ENCODE measurements at regions not wholly inside any gene's neighbourhood (a gene's known extent, or its start where the extent isn't known, plus 50 kb on each side); places are given as distances from the start of the nearest gene placed in this dataset.
A peak's percentile ranks its signal among the peaks of the same experiment; 100 is the strongest.
"Not testable (repeated sequence)": the region's sequence is repeated elsewhere in the genome, so short reads cannot be mapped to it uniquely, and the experiment has no call there.

GRCh38 chr3:190995156-190995555 is 132.7 kb upstream of the GMNC start:
- no peaks in the 10 kb centered on the region for H3K4me1 ChIP-seq
- H3K36me3 ChIP-seq (replicated peaks): no peaks in the 10 kb centered on the region
- in situ Hi-C loops (cut with MboI; ENCODE audit: low sequenced_read_pairs): no loop called here
- no peaks in the 10 kb centered on the region for H3K9me3 ChIP-seq
- H3K27me3 ChIP-seq (ENCODE audit: low read depth): no peaks in the 10 kb centered on the region
- no peak for DNase-seq (ENCODE audit: low spot score in 2 of 2)
- H3K4me3 ChIP-seq: no peak overlapping the region

DNA sequence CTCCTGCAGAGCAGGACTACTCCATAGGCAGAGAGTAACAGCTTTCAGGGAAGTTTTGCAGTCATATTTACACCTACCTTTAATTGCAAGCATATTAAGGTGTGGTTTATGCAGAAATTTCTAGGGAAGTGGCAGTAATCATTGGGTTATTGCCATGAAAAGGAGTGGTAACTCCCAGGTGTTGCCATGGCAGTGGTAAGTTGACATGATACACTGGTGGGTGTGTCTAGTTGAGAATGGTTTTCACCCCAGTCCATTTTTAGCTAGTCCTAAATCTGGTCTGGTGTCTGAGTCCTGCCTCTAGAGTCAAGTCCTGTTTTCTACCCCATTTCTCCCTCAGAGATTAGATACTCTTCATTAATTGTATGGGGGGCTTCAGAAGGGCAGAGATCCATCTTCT is 128.4 kb upstream of the GMNC start:
- DNase-seq (ENCODE audit: low spot score in 2 of 2): no peak
- in situ Hi-C loops (cut with MboI; ENCODE audit: low sequenced_read_pairs): no loop called here

GRCh38 chr3:190989218-190989617 is 126.7 kb upstream of the GMNC start:
- Histone ChIP-seq H3K36me3 (replicated peaks) (no peaks in the 10 kb centered on the region), H3K4me1 (no peaks in the 10 kb centered on the region), H3K9me3 (no peaks in the 10 kb centered on the region), H3K27me3 (ENCODE audit: low read depth) (no peaks in the 10 kb centered on the region), H3K4me3 (no peak overlapping the region)
- in situ Hi-C loops (cut with MboI; ENCODE audit: low sequenced_read_pairs): no loop called here
- no peak for DNase-seq (ENCODE audit: low spot score in 2 of 2)

More for the DNA sequence above, 128.4 kb upstream of the GMNC start:
- Histone ChIP-seq H3K4me3 (no peak overlapping the region), H3K36me3 (replicated peaks) (no peaks in the 10 kb centered on the region), H3K9me3 (no peaks in the 10 kb centered on the region), H3K4me1 (no peaks in the 10 kb centered on the region), H3K27me3 (ENCODE audit: low read depth) (no peaks in the 10 kb centered on the region)

DNA sequence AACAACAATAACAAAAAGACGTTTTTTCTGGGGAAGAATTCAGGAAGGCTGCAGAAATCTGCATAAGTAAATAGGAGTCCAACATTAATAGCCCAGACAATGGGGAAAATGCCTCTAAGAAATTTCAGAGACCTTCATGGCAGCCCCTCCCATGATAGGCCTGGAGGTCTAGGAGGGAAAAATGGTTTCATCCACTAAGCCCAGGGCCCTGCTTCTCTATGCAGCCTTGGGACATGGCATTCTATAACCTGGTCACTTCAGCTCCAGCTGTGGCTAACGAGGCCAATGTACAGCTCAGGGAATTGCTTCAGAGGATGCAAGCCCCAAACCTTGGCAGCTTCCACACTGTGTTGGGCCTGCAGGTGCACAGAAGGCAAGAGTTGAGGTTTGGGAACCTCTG is 125.6 kb upstream of the GMNC start:
- in situ Hi-C loops (cut with MboI; ENCODE audit: low sequenced_read_pairs): no loop called here
- no peaks in the 10 kb centered on the region for H3K36me3 ChIP-seq (replicated peaks)
- no peak overlapping the region for H3K4me3 ChIP-seq
- no peaks in the 10 kb centered on the region for H3K4me1 ChIP-seq
- no peaks in the 10 kb centered on the region for H3K9me3 ChIP-seq
- DNase-seq (ENCODE audit: low spot score in 2 of 2): no peak
- H3K27me3 ChIP-seq (ENCODE audit: low read depth): no peaks in the 10 kb centered on the region

GRCh38 chr3:190984502-190985244 is 122.2 kb upstream of the GMNC start:
- no peaks in the 10 kb centered on the region for H3K9me3 ChIP-seq
- no peaks in the 10 kb centered on the region for H3K36me3 ChIP-seq (replicated peaks)
- DNase-seq (ENCODE audit: low spot score in 2 of 2): no peak
- in situ Hi-C loops (cut with MboI; ENCODE audit: low sequenced_read_pairs): no loop called here
- H3K27me3 ChIP-seq (ENCODE audit: low read depth): no peaks in the 10 kb centered on the region
- H3K4me1 ChIP-seq: no peaks in the 10 kb centered on the region
- no peak overlapping the region for H3K4me3 ChIP-seq

DNA sequence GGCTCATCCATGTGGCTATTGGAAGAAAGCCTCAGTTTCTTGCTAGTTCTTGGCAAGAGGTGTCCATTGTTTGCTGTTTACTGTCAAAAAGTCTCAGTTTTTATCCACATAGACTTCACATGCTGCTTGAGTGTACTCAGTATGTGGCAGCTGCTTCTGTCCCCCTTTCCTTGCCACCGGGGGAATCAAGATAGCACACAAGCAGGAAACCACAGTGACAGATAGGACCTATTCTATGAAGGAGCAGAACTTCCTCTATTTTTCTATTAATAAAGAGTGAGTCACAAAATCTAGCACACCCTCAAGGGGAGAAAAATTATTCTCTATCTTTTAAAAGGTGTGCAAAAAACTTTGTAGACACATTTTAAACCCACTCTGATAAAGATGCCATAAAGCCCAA is 121.4 kb upstream of the GMNC start:
- in situ Hi-C loops (cut with MboI; ENCODE audit: low sequenced_read_pairs): no loop called here
- Histone ChIP-seq H3K9me3 (no peaks in the 10 kb centered on the region), H3K36me3 (replicated peaks) (no peaks in the 10 kb centered on the region), H3K4me3 (no peak overlapping the region), H3K4me1 (no peaks in the 10 kb centered on the region), H3K27me3 (ENCODE audit: low read depth) (no peaks in the 10 kb centered on the region)
- no peak for DNase-seq (ENCODE audit: low spot score in 2 of 2)

- Histone ChIP-seq H3K9me3 (no peaks in the 10 kb centered on the region), H3K27me3 (ENCODE audit: low read depth) (no peaks in the 10 kb centered on the region), H3K36me3 (replicated peaks) (no peaks in the 10 kb centered on the region), H3K4me1 (no peaks in the 10 kb centered on the region), H3K4me3 (no peak overlapping the region)
- DNase-seq (ENCODE audit: low spot score in 2 of 2): peak in 1 of 2 experiments; percentile 64
- in situ Hi-C loops (cut with MboI; ENCODE audit: low sequenced_read_pairs): no loop called here
These were observed 111.3 kb upstream of the GMNC start for GRCh38 chr3:190973771-190974170.

DNA sequence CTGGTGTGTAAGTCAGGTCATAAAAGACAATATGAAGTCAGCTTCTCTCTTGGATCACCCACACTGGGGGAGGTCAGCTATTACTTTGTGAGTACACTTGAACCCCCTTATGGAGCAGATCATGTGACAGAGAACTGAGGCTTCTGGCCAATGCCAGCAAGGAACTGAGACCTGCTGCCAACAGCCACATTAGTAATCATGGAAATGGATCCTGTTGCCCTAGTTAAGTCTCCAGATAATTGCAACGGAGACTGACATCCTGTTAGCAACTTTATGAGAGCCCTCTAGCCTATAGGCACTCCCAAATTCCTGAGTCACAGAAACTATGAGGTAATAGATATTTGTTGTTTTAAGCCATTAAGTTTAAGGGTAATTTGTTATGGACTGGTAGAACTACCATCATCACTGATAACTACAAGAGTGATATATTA is 110.4 kb upstream of the GMNC start:
- H3K36me3 ChIP-seq (replicated peaks): no peaks in the 10 kb centered on the region
- no peaks in the 10 kb centered on the region for H3K4me1 ChIP-seq
- in situ Hi-C loops (cut with MboI; ENCODE audit: low sequenced_read_pairs): no loop called here
- no peak for DNase-seq (ENCODE audit: low spot score in 2 of 2)
- H3K27me3 ChIP-seq (ENCODE audit: low read depth): no peaks in the 10 kb centered on the region
- no peaks in the 10 kb centered on the region for H3K9me3 ChIP-seq
- H3K4me3 ChIP-seq: no peak overlapping the region

DNA sequence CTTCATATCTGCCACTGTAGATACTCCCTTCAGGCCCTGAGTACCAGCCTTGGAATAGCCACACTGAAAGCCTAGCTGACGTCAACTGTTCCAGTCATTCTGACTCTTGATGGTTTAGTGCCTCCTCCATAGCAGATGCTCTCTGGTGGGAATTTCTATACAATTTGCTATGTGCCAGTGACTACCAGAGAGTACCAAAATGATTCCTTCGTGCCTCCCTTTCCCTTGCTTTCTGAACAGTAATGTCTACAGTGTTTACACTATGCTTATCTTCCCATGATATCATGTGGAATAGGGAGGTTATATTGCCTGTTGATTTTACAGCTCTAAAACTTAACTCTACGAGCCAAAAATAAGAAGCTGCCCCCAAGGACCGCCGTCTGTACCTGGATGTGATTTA is 109.7 kb upstream of the GMNC start:
- Histone ChIP-seq H3K4me1 (no peaks in the 10 kb centered on the region), H3K9me3 (no peaks in the 10 kb centered on the region), H3K27me3 (ENCODE audit: low read depth) (no peaks in the 10 kb centered on the region), H3K36me3 (replicated peaks) (no peaks in the 10 kb centered on the region), H3K4me3 (no peak overlapping the region)
- in situ Hi-C loops (cut with MboI; ENCODE audit: low sequenced_read_pairs): no loop called here
- DNase-seq (ENCODE audit: low spot score in 2 of 2): no peak

DNA sequence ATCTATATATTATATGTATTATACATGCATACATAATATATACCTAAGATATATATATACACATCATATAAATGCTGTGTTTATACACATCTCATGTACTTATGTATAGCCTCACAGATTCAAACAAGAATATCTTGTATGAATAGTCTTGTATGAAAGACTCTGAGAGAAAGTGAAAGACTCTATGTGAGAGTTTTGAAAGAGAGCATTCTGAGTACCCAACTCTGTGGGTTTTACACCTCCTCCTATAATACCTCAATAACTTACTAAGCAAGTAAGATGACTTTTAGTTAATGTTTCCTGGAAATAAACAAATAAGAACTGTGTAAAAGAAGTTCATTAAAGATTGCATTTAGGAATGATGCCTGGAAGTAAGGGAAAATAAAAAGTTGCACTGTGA is 108.1 kb upstream of the GMNC start:
- H3K36me3 ChIP-seq (replicated peaks): no peaks in the 10 kb centered on the region
- DNase-seq (ENCODE audit: low spot score in 2 of 2): no peak
- no peaks in the 10 kb centered on the region for H3K27me3 ChIP-seq (ENCODE audit: low read depth)
- H3K9me3 ChIP-seq: no peaks in the 10 kb centered on the region
- H3K4me3 ChIP-seq: no peak overlapping the region
- in situ Hi-C loops (cut with MboI; ENCODE audit: low sequenced_read_pairs): no loop called here
- no peaks in the 10 kb centered on the region for H3K4me1 ChIP-seq

- H3K4me3 ChIP-seq: no peak overlapping the region
- H3K36me3 ChIP-seq (replicated peaks): no peaks in the 10 kb centered on the region
- no peak for DNase-seq (ENCODE audit: low spot score in 2 of 2)
- H3K27me3 ChIP-seq (ENCODE audit: low read depth): no peaks in the 10 kb centered on the region
- no peaks in the 10 kb centered on the region for H3K9me3 ChIP-seq
- no peaks in the 10 kb centered on the region for H3K4me1 ChIP-seq
- in situ Hi-C loops (cut with MboI; ENCODE audit: low sequenced_read_pairs): no loop called here
These were observed 106.1 kb upstream of the GMNC start for GRCh38 chr3:190968616-190969015.

DNA sequence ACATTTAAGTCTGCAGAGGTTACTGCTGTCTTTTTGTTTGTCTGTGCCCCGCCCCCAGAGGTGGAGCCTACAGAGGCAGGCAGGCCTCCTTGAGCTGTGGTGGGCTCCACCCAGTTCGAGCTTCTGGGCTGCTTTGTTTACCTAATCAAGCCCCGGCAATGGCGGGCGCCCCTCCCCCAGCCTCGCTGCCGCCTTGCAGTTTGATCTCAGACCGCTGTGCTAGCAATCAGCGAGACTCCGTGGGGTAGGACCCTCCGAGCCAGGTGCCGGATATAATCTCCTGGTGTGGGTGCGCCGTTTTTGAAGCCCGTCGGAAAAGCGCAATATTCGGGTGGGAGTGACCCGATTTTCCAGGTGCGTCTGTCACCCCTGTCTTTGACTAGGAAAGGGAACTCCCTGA is 102.4 kb upstream of the GMNC start:
- DNase-seq (ENCODE audit: low spot score in 2 of 2); H3K9me3 ChIP-seq; in situ Hi-C loops (cut with MboI; ENCODE audit: low sequenced_read_pairs): not testable (repeated sequence)

DNA sequence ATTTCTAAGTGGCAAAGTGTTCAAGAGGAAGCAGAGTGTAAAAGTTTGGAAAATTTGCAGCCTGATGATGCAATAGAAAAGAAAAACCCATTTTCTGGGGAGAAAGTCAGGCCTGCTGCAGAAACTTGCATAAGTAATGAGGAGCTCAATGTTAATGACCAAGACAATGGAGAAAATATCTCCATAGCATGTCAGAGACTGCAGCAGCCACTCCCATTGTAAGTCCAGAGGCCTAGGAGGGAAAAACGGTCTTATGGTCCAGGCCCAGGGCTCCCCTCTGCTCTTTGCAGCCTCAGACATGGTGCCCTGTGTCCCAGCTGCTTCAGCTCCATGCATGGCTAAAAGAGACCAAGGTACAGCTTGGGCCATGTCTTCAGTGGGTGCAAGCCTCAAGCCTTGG is 96.6 kb upstream of the GMNC start:
- H3K9me3 ChIP-seq: no peaks in the 10 kb centered on the region
- in situ Hi-C loops (cut with MboI; ENCODE audit: low sequenced_read_pairs): no loop called here
- no peaks in the 10 kb centered on the region for H3K27me3 ChIP-seq (ENCODE audit: low read depth)
- no peaks in the 10 kb centered on the region for H3K36me3 ChIP-seq (replicated peaks)
- no peak for DNase-seq (ENCODE audit: low spot score in 2 of 2)
- no peak overlapping the region for H3K4me3 ChIP-seq
- no peaks in the 10 kb centered on the region for H3K4me1 ChIP-seq

More for the DNA sequence above, 102.4 kb upstream of the GMNC start:
- not testable (repeated sequence) for H3K36me3 ChIP-seq (replicated peaks); H3K4me1 ChIP-seq; H3K27me3 ChIP-seq (ENCODE audit: low read depth); H3K4me3 ChIP-seq

GRCh38 chr3:190941694-190942260 is 79.3 kb upstream of the GMNC start:
- no peaks in the 10 kb centered on the region for H3K4me1 ChIP-seq
- H3K36me3 ChIP-seq (replicated peaks): no peaks in the 10 kb centered on the region
- no peaks in the 10 kb centered on the region for H3K9me3 ChIP-seq
- no peak overlapping the region for H3K4me3 ChIP-seq
- DNase-seq (ENCODE audit: low spot score in 2 of 2): no peak
- H3K27me3 ChIP-seq (ENCODE audit: low read depth): no peaks in the 10 kb centered on the region
- in situ Hi-C loops (cut with MboI; ENCODE audit: low sequenced_read_pairs): no loop called here

- in situ Hi-C loops (cut with MboI; ENCODE audit: low sequenced_read_pairs); DNase-seq (ENCODE audit: low spot score in 2 of 2); H3K4me1 ChIP-seq; H3K36me3 ChIP-seq (replicated peaks); H3K9me3 ChIP-seq; H3K4me3 ChIP-seq; H3K27me3 ChIP-seq (ENCODE audit: low read depth): not testable (repeated sequence)
These were observed 72.1 kb upstream of the GMNC start for GRCh38 chr3:190934616-190935015.
